Erythroblast (primary cell): ENCODE measurements at regions not wholly inside any gene's neighbourhood (a gene's known extent, or its start where the extent isn't known, plus 50 kb on each side); places are given as distances from the start of the nearest gene placed in this dataset.

Experiments
- DNase-seq, 2 experiments: peaks; one replicate each; lab custom pipeline; 2025; lab: John Stamatoyannopoulos, UW
- GATA1 ChIP-seq: IDR thresholded peaks from 2 replicates; pipeline ENCODE4 v1.6.1; 2011; ENCODE audit warnings: low read depth, mild to moderate bottlenecking, control low read depth, low read length, moderate library complexity
- POLR2A ChIP-seq: IDR thresholded peaks from 2 replicates; pipeline ENCODE4 v1.6.1; 2011; ENCODE audit warnings: mild to moderate bottlenecking, low read length

DNA sequence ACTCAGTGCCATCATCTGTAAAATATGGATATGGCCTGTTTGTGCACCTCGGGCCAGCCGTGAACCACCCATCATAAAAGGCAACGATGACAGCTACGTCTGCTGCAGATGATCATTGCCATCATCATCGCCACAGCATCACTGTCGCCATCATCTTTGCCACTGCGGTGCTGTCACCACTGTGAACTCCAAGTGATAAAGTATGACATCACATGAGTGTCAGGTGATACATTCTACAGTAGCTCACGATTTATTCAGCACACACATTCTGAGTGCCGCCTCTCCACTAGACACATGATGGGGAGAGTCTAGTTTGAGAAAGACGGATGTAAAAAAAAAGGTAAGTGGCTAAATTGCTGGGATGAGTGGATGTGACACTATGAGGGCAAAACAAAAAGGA, 755.4 kb upstream of the RAB6C start:
- DNase-seq = no peak
- TF ChIP-seq GATA1 = no peak
- TF ChIP-seq POLR2A = no peak

- TF ChIP-seq GATA1 (no peak), POLR2A (no peak)
- DNase-seq = no peak
Observed at GRCh38 chr2:129224486-129224885, 755.0 kb upstream of the RAB6C start.

DNA sequence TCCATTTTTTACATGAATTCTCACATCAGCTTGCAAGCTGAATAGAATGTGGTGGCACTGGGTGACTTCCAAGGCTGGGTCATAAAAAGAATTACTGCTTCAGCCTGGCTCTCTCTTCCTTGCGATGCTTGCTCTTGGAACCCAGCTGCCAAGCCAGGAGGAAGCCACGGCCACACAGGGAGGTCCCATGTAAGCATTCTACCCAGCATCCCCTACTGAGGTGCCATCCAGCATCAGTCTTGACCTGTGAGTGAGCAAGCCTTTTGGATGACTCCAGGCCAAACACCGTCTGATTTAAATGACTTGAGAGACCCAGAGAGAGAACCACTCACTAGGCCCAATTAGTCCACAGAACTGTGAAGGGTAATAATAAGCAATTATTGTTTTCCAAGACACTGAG, 750.3 kb upstream of the RAB6C start:
- TF ChIP-seq POLR2A (no peak), GATA1 (no peak)
- DNase-seq = no peak

- TF ChIP-seq POLR2A = no peak
- no peak for TF ChIP-seq GATA1
- no peak for DNase-seq
Observed at GRCh38 chr2:129229830-129230441, 749.5 kb upstream of the RAB6C start.

DNA sequence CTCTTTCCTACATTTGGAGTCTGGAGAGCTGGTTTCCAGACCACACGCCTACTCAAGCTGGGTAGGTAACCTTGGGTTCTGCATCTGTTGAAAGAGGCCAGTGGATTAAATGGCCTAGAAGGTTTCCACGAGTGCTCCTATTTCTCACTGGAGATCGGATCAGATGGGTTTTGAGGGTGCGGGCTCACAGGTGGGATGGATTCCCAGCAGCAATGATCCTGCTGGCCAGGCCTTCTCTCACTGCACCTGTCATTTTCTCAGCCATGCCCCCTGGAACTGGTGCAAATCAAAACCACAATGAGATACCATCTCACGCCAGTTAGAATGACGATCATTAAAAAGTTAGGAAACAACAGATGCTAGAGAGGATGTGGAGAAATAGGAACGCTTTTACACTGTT, 747.5 kb upstream of the RAB6C start:
- TF ChIP-seq GATA1 = no peak
- TF ChIP-seq POLR2A = no peak
- no peak for DNase-seq

DNA sequence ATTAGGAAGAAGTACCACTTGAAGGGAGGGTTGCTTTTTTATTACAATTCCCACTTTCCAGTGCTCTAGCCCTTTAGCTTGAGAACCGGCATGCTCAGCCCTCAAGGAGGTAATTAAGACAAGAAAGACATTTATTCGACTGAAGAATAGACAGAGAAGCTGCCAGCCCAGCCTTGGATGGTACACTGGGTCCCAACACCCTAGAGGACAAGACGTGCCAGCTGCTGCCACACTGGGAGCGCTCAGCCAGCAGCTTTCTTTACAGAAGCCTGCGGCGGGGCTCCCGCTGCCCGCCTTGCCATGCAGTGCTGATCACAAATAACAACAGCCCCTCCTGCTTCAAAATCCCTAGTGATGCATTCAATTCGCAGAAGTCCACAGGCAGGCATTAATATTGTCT, 746.3 kb upstream of the RAB6C start:
- TF ChIP-seq GATA1 = no peak
- TF ChIP-seq POLR2A = no peak
- no peak for DNase-seq

DNA sequence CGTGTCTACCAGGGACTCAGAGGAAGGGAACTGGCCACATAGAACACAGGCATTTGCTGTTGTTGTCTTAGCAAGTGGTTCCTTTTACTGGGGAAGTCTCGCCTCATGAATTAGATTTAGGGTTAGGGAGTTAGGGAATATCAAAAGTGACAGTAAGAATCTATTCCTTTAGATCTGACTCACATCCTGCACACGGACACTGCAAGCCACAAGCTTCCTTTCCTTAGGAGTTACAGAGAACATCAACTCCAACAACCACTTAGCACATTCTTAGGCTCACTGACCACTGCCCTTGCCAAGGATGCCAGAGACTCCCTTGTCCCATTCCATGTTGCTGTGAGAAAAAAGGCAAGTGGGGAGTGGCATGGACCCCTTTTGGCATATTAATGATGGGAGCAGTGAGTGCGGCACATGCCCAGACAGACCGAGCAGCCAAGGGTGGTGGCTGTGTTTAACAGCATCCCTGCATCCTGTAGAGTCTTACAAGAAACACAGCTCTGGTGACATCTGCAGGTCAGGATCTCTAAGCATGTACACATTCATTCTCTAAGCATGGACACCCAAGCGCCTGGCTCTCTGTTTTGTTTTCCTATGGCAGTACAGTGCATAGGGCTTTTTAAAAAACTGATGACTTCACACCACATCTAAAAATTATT, 745.6 kb upstream of the RAB6C start:
- DNase-seq = no peak
- TF ChIP-seq GATA1 = no peak
- no peak for TF ChIP-seq POLR2A

GRCh38 chr2:129236601-129237000, 742.9 kb upstream of the RAB6C start:
- DNase-seq = no peak
- no peak for TF ChIP-seq GATA1
- TF ChIP-seq POLR2A = no peak

- no peak for DNase-seq
- TF ChIP-seq POLR2A (no peak), GATA1 (no peak)
Observed at GRCh38 chr2:129237966-129238725, 741.3 kb upstream of the RAB6C start.

- no peak for TF ChIP-seq POLR2A
- TF ChIP-seq GATA1 = no peak
Observed at GRCh38 chr2:129239141-129239540, 740.3 kb upstream of the RAB6C start.

DNA sequence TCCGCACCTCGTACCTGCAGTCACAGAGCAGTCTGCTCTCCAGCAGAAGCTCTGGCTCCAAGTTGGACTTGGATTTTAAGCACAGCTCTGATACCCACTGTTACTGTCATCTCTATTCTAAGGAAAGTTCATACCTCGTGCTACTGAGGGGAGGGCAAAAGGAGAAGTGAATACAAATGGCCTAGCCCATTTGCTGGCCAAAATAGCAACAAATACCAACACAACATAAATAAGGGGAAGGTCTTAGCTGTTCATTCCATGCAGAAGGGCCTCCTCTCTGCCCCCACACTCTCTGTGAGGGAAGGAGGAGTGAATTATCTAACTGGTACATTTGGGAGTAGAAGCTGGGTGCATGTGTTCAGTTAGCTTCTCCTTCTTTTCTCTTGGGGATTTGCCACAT, 739.4 kb upstream of the RAB6C start:
- DNase-seq = no peak
- TF ChIP-seq POLR2A (no peak), GATA1 (no peak)

More at GRCh38 chr2:129239141-129239540, 740.3 kb upstream of the RAB6C start:
- DNase-seq = no peak

DNA sequence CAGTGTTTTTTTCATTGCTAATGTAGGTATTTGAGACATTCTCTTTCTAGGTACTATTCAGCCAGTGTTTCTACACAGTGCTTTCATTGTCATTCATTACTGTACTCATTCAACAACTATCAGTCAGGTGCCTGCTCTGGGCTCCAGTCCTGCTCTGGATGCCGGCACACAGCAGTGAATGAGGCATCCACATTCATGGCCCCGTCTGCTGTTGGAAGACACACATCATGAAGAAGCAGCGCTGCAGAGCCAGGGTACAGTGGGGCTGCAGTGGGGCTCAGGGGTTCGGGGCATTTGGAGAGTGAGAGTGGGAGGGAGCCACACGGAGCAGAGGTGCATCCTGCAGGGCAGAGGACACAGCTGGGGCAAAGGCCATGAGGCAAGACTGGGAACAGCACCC, 737.2 kb upstream of the RAB6C start:
- no peak for TF ChIP-seq GATA1
- no peak for TF ChIP-seq POLR2A
- no peak for DNase-seq

- TF ChIP-seq POLR2A (no peak), GATA1 (no peak)
- no peak for DNase-seq
Observed at GRCh38 chr2:129247751-129248150, 731.7 kb upstream of the RAB6C start.

DNA sequence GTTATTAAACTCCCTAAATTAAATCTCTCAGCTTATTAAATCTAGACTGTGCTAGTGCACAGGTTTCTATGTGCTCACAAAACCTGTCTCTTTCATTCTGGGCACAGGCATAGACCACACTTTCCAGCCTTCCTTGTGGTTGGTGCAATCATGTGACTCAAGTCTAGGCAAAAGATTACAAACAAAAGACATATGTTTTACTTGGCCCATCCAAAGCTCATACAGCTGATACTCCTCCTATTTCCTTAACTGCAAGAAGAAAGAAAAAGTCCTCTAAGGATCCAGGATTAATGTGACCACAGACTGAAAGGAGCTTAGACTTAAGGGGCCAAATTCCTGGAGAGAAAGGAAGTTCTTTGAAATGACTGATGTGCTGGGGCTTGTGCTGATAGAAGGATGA, 731.3 kb upstream of the RAB6C start:
- DNase-seq = no peak
- TF ChIP-seq GATA1 (no peak), POLR2A (no peak)

- no peak for DNase-seq
- no peak for TF ChIP-seq GATA1
- TF ChIP-seq POLR2A = no peak
Observed at GRCh38 chr2:129252781-129253460, 726.5 kb upstream of the RAB6C start.
